ENCODE measurements at regions not wholly inside any gene's neighbourhood (a gene's known extent, or its start where the extent isn't known, plus 50 kb on each side); places are given as distances from the start of the nearest gene placed in this dataset.

DNA sequence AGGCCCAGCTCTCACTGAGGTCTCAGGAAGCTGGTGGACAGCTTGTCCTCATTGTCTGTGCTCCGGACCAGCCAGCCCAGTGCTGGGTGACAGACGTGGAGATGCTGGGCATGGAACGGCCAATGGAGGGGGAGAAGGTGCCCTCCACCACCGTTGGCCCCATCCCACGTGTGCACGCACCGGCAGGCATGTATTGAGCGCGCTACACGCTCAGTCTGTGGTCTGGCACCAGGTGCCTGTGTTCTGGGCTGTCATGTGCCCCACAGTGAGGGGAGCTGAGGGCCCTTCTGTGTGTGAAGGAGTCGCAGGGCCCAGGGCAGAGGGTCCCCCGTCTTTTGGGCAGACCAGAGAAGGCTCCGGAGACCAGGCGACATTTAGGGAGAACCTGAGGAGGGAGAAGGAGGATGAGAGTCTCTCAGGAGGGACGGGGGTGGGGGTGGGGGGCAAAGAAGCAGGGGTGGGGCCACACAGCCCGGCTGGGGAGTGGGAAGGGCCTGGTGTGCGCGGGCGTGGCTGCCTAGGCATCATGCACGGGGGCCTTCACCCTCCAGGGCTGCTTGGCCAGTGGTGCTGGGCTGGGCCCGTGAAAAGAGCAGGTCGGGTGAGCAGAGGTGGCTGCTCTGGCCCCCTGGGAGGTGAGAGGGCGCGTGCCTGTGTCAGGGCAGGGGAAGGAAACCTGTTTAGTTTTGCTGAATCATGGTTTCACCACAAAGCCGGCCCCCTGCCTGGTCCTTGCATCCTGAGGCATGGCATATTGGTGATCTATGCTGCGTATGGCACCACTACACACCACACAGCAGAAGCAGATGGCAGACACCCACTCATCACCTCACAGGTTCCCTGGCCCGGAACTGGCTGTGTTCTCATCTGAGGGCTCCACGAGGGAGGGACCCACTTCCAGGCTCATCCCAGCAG is 86.7 kb upstream of the TTC34 start:
- DNase-seq (ENCODE audit: low read depth in 2 of 2): no peak

- no peak for DNase-seq (ENCODE audit: low read depth in 2 of 2)
Measured at GRCh38 chr1:2890221-2890850, 88.8 kb upstream of the TTC34 start.

GRCh38 chr1:2891923-2892448 is 90.5 kb upstream of the TTC34 start:
- DNase-seq (ENCODE audit: low read depth in 2 of 2): no peak

- DNase-seq (ENCODE audit: low read depth in 2 of 2): no peak
Measured at GRCh38 chr1:2893473-2894120, 92.1 kb upstream of the TTC34 start.

GRCh38 chr1:2894381-2895041 is 93.0 kb upstream of the TTC34 start:
- DNase-seq (ENCODE audit: low read depth in 2 of 2): no peak

GRCh38 chr1:2896824-2897223 is 95.3 kb upstream of the TTC34 start:
- no peak for DNase-seq (ENCODE audit: low read depth in 2 of 2)

- DNase-seq (ENCODE audit: low read depth in 2 of 2): no peak
Measured at GRCh38 chr1:2903226-2903625, 101.7 kb upstream of the TTC34 start.

DNA sequence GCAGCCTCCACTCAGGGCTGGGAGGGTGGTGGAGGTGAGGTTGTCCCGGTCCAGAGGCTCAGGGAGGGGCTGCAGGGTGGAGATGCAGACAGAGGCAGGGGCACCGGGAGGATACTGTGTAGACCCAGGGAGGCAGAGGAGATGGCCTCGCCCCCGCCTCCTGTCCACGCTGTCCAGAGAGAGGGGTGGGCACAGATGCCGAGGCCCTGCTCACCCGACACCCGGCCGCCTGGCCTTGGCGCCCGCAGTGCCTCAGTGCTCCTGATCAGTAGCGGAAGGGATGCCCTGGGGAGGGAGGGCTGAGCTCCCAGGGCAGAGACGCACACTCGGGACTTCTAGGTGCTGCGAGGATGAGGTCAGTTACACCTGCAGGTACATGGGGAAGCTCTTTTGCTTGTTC is 102.7 kb upstream of the TTC34 start:
- no peak for DNase-seq (ENCODE audit: low read depth in 2 of 2)

- no peak for DNase-seq (ENCODE audit: low read depth in 2 of 2)
Measured at GRCh38 chr1:2905356-2905755, 103.9 kb upstream of the TTC34 start.

DNA sequence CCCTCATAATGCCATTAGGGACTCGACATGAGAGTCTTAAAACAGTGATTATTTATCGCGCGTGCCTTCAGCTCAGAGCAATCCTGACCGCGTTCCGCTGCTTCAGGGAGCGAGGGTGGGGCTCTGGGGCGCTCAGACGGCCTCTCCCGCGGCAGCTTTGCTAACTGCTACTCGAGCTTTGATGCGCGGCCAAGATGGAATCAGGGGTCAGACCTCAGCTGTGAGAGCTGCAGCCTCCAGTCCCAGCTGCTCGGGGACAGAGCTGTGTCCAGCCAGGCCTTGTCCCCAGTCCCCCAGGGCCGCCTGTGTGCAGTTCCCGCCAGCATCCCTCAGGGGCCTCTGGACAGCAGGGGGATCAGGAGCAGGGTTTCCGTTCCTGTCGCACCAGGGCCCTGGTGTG is 104.6 kb upstream of the TTC34 start:
- DNase-seq (ENCODE audit: low read depth in 2 of 2): no peak

DNA sequence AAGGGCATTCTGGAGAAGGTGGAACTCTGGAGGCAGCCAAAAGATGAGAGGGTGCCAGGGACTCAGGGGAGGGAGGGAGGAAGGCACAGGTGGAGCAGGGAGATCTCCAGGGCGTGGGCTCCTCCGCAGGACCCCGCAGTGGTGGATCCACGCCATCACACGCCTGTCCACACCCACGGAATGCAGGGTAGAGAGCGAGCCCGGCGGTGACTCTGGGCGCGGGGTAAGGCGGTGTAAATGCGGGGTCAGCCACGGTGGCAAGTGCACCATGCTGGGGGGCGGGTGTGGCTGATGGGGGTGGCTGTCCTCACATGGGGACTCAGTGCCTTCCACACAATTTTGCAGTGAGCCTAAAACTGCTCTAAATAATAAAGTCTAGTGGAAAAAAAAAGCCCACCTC is 105.1 kb upstream of the TTC34 start:
- no peak for DNase-seq (ENCODE audit: low read depth in 2 of 2)

DNA sequence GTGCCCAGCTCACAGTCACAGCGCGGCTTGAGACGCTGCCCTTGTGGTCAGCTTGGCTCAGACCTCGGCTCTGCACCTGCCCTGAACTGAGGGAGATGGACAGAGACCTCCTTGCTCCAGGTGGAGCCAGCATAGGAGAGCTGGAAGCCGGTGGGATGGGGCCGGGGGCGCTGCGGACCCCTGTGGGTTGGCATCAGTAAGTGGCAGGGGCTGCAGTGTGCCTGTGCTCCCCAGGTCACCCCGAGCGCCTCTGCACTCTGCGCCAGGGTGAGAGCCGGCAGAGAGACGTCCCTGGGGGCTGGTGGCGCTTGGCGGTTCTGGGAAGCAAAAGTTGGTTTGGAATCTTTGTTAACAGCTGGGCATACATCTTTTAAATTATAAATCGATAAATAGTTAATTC is 105.6 kb upstream of the TTC34 start:
- DNase-seq (ENCODE audit: low read depth in 2 of 2): no peak

GRCh38 chr1:2908081-2908480 is 106.6 kb upstream of the TTC34 start:
- no peak for DNase-seq (ENCODE audit: low read depth in 2 of 2)

DNA sequence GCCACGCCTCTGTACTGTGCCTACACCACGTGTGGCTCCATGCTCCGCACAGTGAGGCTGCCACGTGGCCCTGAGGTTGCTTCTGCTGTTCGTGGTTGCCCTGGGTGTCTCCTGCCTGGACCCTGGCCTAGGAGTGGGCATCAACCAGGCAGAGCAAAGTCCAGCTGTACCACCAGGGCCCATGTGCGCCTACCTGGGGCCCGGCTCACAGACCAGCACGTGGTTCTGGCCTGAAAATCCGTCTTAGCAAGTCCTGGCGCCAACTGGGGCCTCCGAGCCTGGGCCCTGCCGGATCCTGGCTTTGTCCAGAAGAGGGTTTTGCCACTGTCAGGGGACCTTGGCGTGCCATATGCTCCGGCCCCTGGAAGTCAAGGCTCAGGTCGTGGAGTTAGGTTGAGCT is 107.1 kb upstream of the TTC34 start:
- DNase-seq (ENCODE audit: low read depth in 2 of 2): no peak

GRCh38 chr1:2909797-2910196 is 108.3 kb upstream of the TTC34 start:
- DNase-seq (ENCODE audit: low read depth in 2 of 2): no peak

DNA sequence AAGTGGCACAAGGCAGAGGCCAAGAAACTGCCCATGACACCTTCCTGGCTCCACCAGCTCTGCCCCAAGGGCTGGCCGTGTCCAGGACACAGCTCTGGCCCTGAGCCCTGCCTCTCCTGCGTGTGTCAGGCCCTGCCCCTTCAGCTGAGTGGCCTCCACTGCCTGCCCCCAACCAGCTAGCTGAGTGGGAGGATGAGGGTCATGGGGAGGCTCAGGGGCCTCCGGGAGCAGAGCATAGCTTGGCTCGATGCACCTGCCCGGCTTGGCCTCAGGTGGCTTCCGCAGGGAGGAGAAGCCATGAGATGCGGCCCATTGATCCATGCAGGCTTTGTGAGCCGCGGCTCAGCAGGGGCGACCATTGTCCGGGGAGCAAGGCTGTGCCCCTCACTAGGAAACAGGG is 108.7 kb upstream of the TTC34 start:
- DNase-seq (ENCODE audit: low read depth in 2 of 2): no peak

- no peak for DNase-seq (ENCODE audit: low read depth in 2 of 2)
Measured at GRCh38 chr1:2911421-2912178, 109.7 kb upstream of the ACTRT2 start.

DNA sequence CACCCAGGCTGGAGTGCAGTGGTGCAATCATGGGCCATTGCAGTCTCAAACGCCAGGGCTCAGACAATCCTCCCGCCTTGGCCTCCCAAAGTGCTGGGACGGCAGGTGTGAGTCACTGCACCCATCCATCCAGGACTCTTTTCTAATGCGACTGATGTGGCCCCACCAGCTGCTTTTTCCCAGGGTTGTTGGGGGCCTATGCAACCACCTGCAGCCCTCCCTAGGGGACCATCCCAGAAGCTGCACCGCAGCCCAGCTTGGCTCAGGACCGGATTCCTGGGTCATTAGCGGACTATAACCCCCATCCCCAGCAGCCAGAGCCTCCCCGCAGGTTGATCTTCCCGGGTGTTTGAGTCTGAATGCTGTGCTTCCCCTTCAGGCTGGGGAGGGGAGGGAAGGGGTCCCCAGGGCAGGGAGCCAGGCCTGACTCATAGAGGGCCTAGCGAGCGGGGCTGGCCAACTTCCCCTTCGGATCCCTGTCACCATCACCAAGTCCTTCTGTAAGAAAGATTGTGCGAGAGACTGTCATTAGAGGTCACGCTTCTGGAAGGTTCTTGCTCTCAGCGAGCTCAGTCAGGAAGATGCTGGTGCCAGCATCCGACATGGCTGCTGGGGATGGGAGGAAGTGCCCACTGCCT is 108.7 kb upstream of the ACTRT2 start:
- DNase-seq (ENCODE audit: low read depth in 2 of 2): no peak

- no peak for DNase-seq (ENCODE audit: low read depth in 2 of 2)
Measured at GRCh38 chr1:2913091-2913490, 108.2 kb upstream of the ACTRT2 start.

GRCh38 chr1:2914702-2915101 is 106.6 kb upstream of the ACTRT2 start:
- DNase-seq (ENCODE audit: low read depth in 2 of 2): no peak

DNA sequence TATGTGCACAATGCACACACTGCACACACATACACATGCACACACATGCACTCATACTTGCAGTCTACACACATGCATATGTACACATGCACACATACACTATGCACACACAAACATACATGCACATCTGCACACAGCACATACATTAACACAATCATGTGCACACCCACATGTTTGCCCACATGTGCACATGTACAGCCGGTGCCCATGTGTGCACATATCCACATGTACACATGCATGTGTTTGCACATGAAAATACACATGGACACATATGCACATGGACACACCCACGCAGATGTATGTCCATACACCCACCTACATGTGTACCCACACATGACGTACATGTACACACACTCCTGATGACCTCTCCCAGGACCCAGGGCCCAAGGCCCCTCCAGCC is 105.1 kb upstream of the ACTRT2 start:
- DNase-seq (ENCODE audit: low read depth in 2 of 2): no peak

All from stimulated activated CD4-positive, alpha-beta T cell treated with anti-CD3 and anti-CD28 coated beads, Interleukin-15, amount 100 ng/mL, for 48 hours (primary cell).